ENCODE measurements at regions not wholly inside any gene's neighbourhood (a gene's known extent, or its start where the extent isn't known, plus 50 kb on each side); places are given as distances from the start of the nearest gene placed in this dataset.

- no peaks in the 10 kb centered on the region for H3K4me1 Mint-ChIP-seq
- no peak overlapping the region for H3K4me3 Mint-ChIP-seq
- H3K27me3 Mint-ChIP-seq (ENCODE audit: low read depth), result no peaks in the 10 kb centered on the region
- TF ChIP-seq, protein P1, sequence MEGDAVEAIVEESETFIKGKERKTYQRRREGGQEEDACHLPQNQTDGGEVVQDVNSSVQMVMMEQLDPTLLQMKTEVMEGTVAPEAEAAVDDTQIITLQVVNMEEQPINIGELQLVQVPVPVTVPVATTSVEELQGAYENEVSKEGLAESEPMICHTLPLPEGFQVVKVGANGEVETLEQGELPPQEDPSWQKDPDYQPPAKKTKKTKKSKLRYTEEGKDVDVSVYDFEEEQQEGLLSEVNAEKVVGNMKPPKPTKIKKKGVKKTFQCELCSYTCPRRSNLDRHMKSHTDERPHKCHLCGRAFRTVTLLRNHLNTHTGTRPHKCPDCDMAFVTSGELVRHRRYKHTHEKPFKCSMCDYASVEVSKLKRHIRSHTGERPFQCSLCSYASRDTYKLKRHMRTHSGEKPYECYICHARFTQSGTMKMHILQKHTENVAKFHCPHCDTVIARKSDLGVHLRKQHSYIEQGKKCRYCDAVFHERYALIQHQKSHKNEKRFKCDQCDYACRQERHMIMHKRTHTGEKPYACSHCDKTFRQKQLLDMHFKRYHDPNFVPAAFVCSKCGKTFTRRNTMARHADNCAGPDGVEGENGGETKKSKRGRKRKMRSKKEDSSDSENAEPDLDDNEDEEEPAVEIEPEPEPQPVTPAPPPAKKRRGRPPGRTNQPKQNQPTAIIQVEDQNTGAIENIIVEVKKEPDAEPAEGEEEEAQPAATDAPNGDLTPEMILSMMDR (conservative IDR thresholded peaks at IDR 0.05), result no peak
- no peak for DNase-seq (ENCODE audit: low read depth, low spot score)
- H3K27ac Mint-ChIP-seq (ENCODE audit: unreplicated experiment), result no peak overlapping the region
- H3K36me3 Mint-ChIP-seq (ENCODE audit: low read depth), result peaks cover 3% of the 10 kb centered on the region
- peaks cover 13% of the 10 kb centered on the region for H3K9me3 Mint-ChIP-seq
These were observed 1058.5 kb upstream of the SEMA6A start for GRCh38 chr5:117633093-117633492.

DNA sequence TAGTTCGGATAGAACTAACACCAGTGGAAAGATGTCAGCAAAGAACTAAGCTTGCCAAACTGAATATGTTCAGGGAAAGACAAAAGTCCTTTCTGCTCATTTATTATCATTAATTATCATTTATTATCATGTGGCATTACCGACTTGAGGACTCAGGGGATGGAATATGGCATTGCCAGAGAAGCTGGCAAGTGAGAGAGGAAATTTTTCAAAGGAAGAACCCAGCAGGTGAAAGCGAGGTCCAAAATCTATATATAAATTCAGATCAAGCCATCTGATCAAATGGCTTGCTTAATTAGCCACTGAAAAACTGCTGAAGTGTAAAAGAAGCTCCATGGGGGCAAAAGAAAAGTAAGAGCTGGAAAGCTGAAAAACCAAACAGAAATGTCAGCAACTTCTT, 1049.6 kb upstream of the SEMA6A start:
- peaks cover 5% of the 10 kb centered on the region for H3K9me3 Mint-ChIP-seq
- H3K4me1 Mint-ChIP-seq, result peaks cover 11% of the 10 kb centered on the region
- TF ChIP-seq, protein P1 (conservative IDR thresholded peaks at IDR 0.05), result no peak
- no peak overlapping the region for H3K4me3 Mint-ChIP-seq
- no peak for DNase-seq (ENCODE audit: low read depth, low spot score)
- H3K27ac Mint-ChIP-seq (ENCODE audit: unreplicated experiment), result peak overlapping the region; percentile 28
- H3K27me3 Mint-ChIP-seq (ENCODE audit: low read depth), result no peaks in the 10 kb centered on the region
- H3K36me3 Mint-ChIP-seq (ENCODE audit: low read depth), result no peaks in the 10 kb centered on the region

- Mint-ChIP-seq H3K36me3 (ENCODE audit: low read depth) (no peaks in the 10 kb centered on the region), H3K9me3 (peaks cover 8% of the 10 kb centered on the region), H3K27ac (ENCODE audit: unreplicated experiment) (no peak overlapping the region), H3K4me3 (no peak overlapping the region), H3K4me1 (peaks cover 13% of the 10 kb centered on the region), H3K27me3 (ENCODE audit: low read depth) (no peaks in the 10 kb centered on the region)
- TF ChIP-seq, protein P1 (conservative IDR thresholded peaks at IDR 0.05), result no peak
- no peak for DNase-seq (ENCODE audit: low read depth, low spot score)
These were observed 1048.6 kb upstream of the SEMA6A start for GRCh38 chr5:117623042-117623805.

DNA sequence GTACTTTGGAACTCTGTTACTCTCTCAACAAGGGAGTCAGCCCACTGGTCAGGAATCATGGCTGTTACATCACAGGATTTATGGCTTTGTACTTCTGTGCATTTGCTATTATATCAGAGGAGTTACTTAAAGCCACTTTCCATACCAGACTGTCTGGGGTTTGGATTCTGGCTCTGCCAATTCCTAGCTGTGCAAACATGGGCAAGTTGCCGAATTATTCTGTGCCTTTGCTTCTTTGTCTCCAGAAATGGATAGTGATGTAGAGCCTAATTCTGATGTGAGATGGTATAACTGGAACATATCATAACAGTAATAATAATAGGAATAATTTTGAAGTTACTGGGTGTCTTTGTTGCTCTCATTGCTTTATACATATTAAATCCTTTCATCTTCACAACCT, 1047.3 kb upstream of the SEMA6A start:
- Mint-ChIP-seq H3K9me3 (peaks cover 6% of the 10 kb centered on the region), H3K27ac (ENCODE audit: unreplicated experiment) (no peak overlapping the region), H3K4me3 (no peak overlapping the region), H3K4me1 (peaks cover 15% of the 10 kb centered on the region), H3K27me3 (ENCODE audit: low read depth) (no peaks in the 10 kb centered on the region), H3K36me3 (ENCODE audit: low read depth) (no peaks in the 10 kb centered on the region)
- no peak for DNase-seq (ENCODE audit: low read depth, low spot score)
- TF ChIP-seq, protein P1 (conservative IDR thresholded peaks at IDR 0.05), result no peak

- no peaks in the 10 kb centered on the region for H3K27me3 Mint-ChIP-seq (ENCODE audit: low read depth)
- H3K4me3 Mint-ChIP-seq, result no peak overlapping the region
- H3K36me3 Mint-ChIP-seq (ENCODE audit: low read depth), result no peaks in the 10 kb centered on the region
- DNase-seq (ENCODE audit: low read depth, low spot score), result no peak
- peaks cover 4% of the 10 kb centered on the region for H3K4me1 Mint-ChIP-seq
- TF ChIP-seq, protein P1 (conservative IDR thresholded peaks at IDR 0.05), result no peak
- no peak overlapping the region for H3K27ac Mint-ChIP-seq (ENCODE audit: unreplicated experiment)
- H3K9me3 Mint-ChIP-seq, result peaks cover 10% of the 10 kb centered on the region
These were observed 1040.6 kb upstream of the SEMA6A start for GRCh38 chr5:117615226-117615625.

All from neural crest cell (in vitro differentiated cells).